ENCODE measurements at regions not wholly inside any gene's neighbourhood (a gene's known extent, or its start where the extent isn't known, plus 50 kb on each side); places are given as distances from the start of the nearest gene placed in this dataset.
A peak's percentile ranks its signal among the peaks of the same experiment; 100 is the strongest.

- DNase-seq (ENCODE audit: low read depth, low spot score): no peak
Observed at GRCh38 chr5:61263561-61264272, 68.3 kb upstream of the ZSWIM6 start.

- DNase-seq (ENCODE audit: low read depth, low spot score): no peak
Observed at GRCh38 chr5:61264273-61264661, 67.8 kb upstream of the ZSWIM6 start.

GRCh38 chr5:61267116-61267515, 64.9 kb upstream of the ZSWIM6 start:
- no peak for DNase-seq (ENCODE audit: low read depth, low spot score)

GRCh38 chr5:61268871-61269270, 63.2 kb upstream of the ZSWIM6 start:
- DNase-seq (ENCODE audit: low read depth, low spot score): no peak

GRCh38 chr5:61270510-61271165, 61.4 kb upstream of the ZSWIM6 start:
- no peak for DNase-seq (ENCODE audit: low read depth, low spot score)

GRCh38 chr5:61272688-61273087, 59.4 kb upstream of the ZSWIM6 start:
- no peak for DNase-seq (ENCODE audit: low read depth, low spot score)

GRCh38 chr5:61273279-61273975, 58.6 kb upstream of the ZSWIM6 start:
- no peak for DNase-seq (ENCODE audit: low read depth, low spot score)

- no peak for DNase-seq (ENCODE audit: low read depth, low spot score)
Observed at GRCh38 chr5:61274511-61274911, 57.5 kb upstream of the ZSWIM6 start.

- DNase-seq (ENCODE audit: low read depth, low spot score): no peak
Observed at GRCh38 chr5:61275841-61276240, 56.2 kb upstream of the ZSWIM6 start.

GRCh38 chr5:61277190-61277589, 54.9 kb upstream of the ZSWIM6 start:
- peak; percentile 23 for DNase-seq (ENCODE audit: low read depth, low spot score)

GRCh38 chr5:61277781-61278180, 54.3 kb upstream of the ZSWIM6 start:
- DNase-seq (ENCODE audit: low read depth, low spot score): no peak

- DNase-seq (ENCODE audit: low read depth, low spot score): no peak
Observed at GRCh38 chr5:61279725-61280124, 52.3 kb upstream of the ZSWIM6 start.

- DNase-seq (ENCODE audit: low read depth, low spot score): no peak
Observed at GRCh38 chr5:61280205-61280604, 51.9 kb upstream of the ZSWIM6 start.

GRCh38 chr5:61280761-61281427, 51.2 kb upstream of the ZSWIM6 start:
- no peak for DNase-seq (ENCODE audit: low read depth, low spot score)

GRCh38 chr5:61281686-61282085, 50.4 kb upstream of the ZSWIM6 start:
- no peak for DNase-seq (ENCODE audit: low read depth, low spot score)

Measured in iPS DF 19.7 (cell line).